ENCODE measurements at regions not wholly inside any gene's neighbourhood (a gene's known extent, or its start where the extent isn't known, plus 50 kb on each side); places are given as distances from the start of the nearest gene placed in this dataset.

DNA sequence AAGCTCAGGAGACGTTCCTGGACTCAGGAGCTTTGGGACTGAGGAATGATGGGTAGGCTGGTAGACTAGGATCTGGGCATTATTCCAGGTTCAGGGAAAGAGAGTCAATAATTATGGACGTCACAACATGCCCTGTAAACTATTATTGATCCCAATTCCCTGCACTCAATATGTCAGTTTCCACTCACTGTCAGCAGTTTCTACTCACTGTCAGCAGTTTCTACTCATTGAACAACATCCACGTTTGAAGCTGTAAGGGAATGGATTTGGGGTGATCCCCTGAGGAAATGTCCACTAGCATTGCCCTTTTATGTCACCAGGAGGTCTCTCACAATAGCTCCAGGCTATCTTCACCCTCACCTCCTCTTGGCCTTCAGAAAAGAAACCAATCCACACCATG lies 1268.6 kb downstream of the TYW1 start:
- Histone ChIP-seq H3K4me2 (no peak overlapping the region), H3K27me3 (ENCODE audit: insufficient read depth, low read depth) (no peaks in the 10 kb centered on the region), H3K9ac (no peak overlapping the region), H3K4me1 (ENCODE audit: low read depth, poor library complexity, severe bottlenecking) (no peaks in the 10 kb centered on the region), H3K36me3 (ENCODE audit: insufficient read depth) (no peaks in the 10 kb centered on the region), H3K4me3 (IDR thresholded peaks at IDR 0.05; ENCODE audit: insufficient read depth, low read depth, low read length) (no peak overlapping the region), H3K79me2 (ENCODE audit: insufficient read depth, low read depth) (no peaks in the 10 kb centered on the region), H4K20me1 (ENCODE audit: insufficient read depth) (no peaks in the 10 kb centered on the region), H2AFZ (ENCODE audit: low read depth) (no peak overlapping the region), H3K27ac (no peak overlapping the region)
- no peak for TF ChIP-seq CTCF (conservative IDR thresholded peaks at IDR 0.05; ENCODE audit: low read depth, low read length)

GRCh38 chr7:68266004-68266579 lies 1269.5 kb downstream of the TYW1 start:
- Histone ChIP-seq H3K4me2 (no peak overlapping the region), H3K79me2 (ENCODE audit: insufficient read depth, low read depth) (no peaks in the 10 kb centered on the region)
- no peak for TF ChIP-seq CTCF (conservative IDR thresholded peaks at IDR 0.05; ENCODE audit: low read depth, low read length)

GRCh38 chr7:68267486-68267885 lies 1270.9 kb downstream of the TYW1 start:
- no peaks in the 10 kb centered on the region for H3K27me3 ChIP-seq (ENCODE audit: insufficient read depth, low read depth)
- H4K20me1 ChIP-seq (ENCODE audit: insufficient read depth) = no peaks in the 10 kb centered on the region
- TF ChIP-seq CTCF (conservative IDR thresholded peaks at IDR 0.05; ENCODE audit: low read depth, low read length) = no peak
- no peaks in the 10 kb centered on the region for H3K4me1 ChIP-seq (ENCODE audit: low read depth, poor library complexity, severe bottlenecking)
- no peaks in the 10 kb centered on the region for H3K36me3 ChIP-seq (ENCODE audit: insufficient read depth)
- H3K79me2 ChIP-seq (ENCODE audit: insufficient read depth, low read depth) = no peaks in the 10 kb centered on the region
- H3K9ac ChIP-seq = no peak overlapping the region
- no peak overlapping the region for H2AFZ ChIP-seq (ENCODE audit: low read depth)
- H3K4me3 ChIP-seq (IDR thresholded peaks at IDR 0.05; ENCODE audit: insufficient read depth, low read depth, low read length) = no peak overlapping the region
- no peak overlapping the region for H3K4me2 ChIP-seq
- H3K27ac ChIP-seq = no peak overlapping the region

More at GRCh38 chr7:68266004-68266579, 1269.5 kb downstream of the TYW1 start:
- Histone ChIP-seq H3K27me3 (ENCODE audit: insufficient read depth, low read depth) (no peaks in the 10 kb centered on the region), H3K9ac (no peak overlapping the region), H3K4me3 (IDR thresholded peaks at IDR 0.05; ENCODE audit: insufficient read depth, low read depth, low read length) (no peak overlapping the region), H3K4me1 (ENCODE audit: low read depth, poor library complexity, severe bottlenecking) (no peaks in the 10 kb centered on the region), H4K20me1 (ENCODE audit: insufficient read depth) (no peaks in the 10 kb centered on the region), H3K27ac (no peak overlapping the region), H3K36me3 (ENCODE audit: insufficient read depth) (no peaks in the 10 kb centered on the region), H2AFZ (ENCODE audit: low read depth) (no peak overlapping the region)

DNA sequence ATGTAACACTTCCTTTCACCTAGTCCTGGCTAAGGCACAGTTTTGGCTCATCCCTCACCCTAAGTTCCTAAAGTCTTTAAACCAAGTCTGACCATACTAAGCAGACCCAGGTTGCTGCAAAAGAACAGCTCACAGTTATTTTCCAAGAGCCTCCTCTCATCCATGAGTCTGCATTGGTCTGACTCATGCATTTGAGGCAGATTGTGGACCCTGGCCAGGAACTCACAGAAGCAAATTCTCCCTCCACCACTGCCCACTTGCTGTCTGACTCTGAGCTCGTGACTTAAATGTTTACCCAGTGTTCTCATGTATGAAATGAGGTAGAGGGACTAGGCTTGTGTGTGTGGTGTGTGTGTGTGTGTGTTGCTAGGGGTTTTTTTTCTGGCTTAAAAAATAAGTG lies 1272.8 kb downstream of the TYW1 start:
- Histone ChIP-seq H3K4me2 (no peak overlapping the region), H2AFZ (ENCODE audit: low read depth) (no peak overlapping the region), H3K27ac (no peak overlapping the region), H3K9ac (no peak overlapping the region), H4K20me1 (ENCODE audit: insufficient read depth) (no peaks in the 10 kb centered on the region), H3K4me3 (IDR thresholded peaks at IDR 0.05; ENCODE audit: insufficient read depth, low read depth, low read length) (no peak overlapping the region), H3K79me2 (ENCODE audit: insufficient read depth, low read depth) (no peaks in the 10 kb centered on the region), H3K4me1 (ENCODE audit: low read depth, poor library complexity, severe bottlenecking) (no peaks in the 10 kb centered on the region), H3K36me3 (ENCODE audit: insufficient read depth) (no peaks in the 10 kb centered on the region), H3K27me3 (ENCODE audit: insufficient read depth, low read depth) (no peaks in the 10 kb centered on the region)
- TF ChIP-seq CTCF (conservative IDR thresholded peaks at IDR 0.05; ENCODE audit: low read depth, low read length) = no peak
